ENCODE measurements at regions not wholly inside any gene's neighbourhood (a gene's known extent, or its start where the extent isn't known, plus 50 kb on each side); places are given as distances from the start of the nearest gene placed in this dataset.

- no peak for DNase-seq
Observed at GRCh38 chr9:1791191-1791590, 224.0 kb upstream of the SMARCA2 start.

GRCh38 chr9:1794547-1795270 is 220.4 kb upstream of the SMARCA2 start:
- no peak for DNase-seq

GRCh38 chr9:1804128-1804865 is 210.8 kb upstream of the SMARCA2 start:
- DNase-seq = no peak

- no peak for DNase-seq
Observed at GRCh38 chr9:1829719-1830118, 185.4 kb upstream of the SMARCA2 start.

- no peak for DNase-seq
Observed at GRCh38 chr9:1832960-1833359, 182.2 kb upstream of the SMARCA2 start.

- DNase-seq = no peak
Observed at GRCh38 chr9:1837453-1838084, 177.6 kb upstream of the SMARCA2 start.

GRCh38 chr9:1839909-1840308 is 175.2 kb upstream of the SMARCA2 start:
- DNase-seq = no peak

GRCh38 chr9:1845425-1845824 is 169.7 kb upstream of the SMARCA2 start:
- no peak for DNase-seq

GRCh38 chr9:1855726-1856125 is 159.4 kb upstream of the SMARCA2 start:
- no peak for DNase-seq

GRCh38 chr9:1857808-1858207 is 157.3 kb upstream of the SMARCA2 start:
- DNase-seq = no peak

- no peak for DNase-seq
Observed at GRCh38 chr9:1869843-1870242, 145.3 kb upstream of the SMARCA2 start.

- no peak for DNase-seq
Observed at GRCh38 chr9:1870915-1871314, 144.2 kb upstream of the SMARCA2 start.

GRCh38 chr9:1871626-1872419 is 143.3 kb upstream of the SMARCA2 start:
- DNase-seq = no peak

- DNase-seq = no peak
Observed at GRCh38 chr9:1875251-1875851, 139.8 kb upstream of the SMARCA2 start.

GRCh38 chr9:1875921-1876448 is 139.2 kb upstream of the SMARCA2 start:
- DNase-seq = no peak

GRCh38 chr9:1876891-1877496 is 138.2 kb upstream of the SMARCA2 start:
- no peak for DNase-seq

- no peak for DNase-seq
Observed at GRCh38 chr9:1877951-1878350, 137.2 kb upstream of the SMARCA2 start.

- DNase-seq = no peak
Observed at GRCh38 chr9:1878811-1879210, 136.3 kb upstream of the SMARCA2 start.

GRCh38 chr9:1879501-1879900 is 135.6 kb upstream of the SMARCA2 start:
- no peak for DNase-seq

GRCh38 chr9:1880038-1880565 is 135.0 kb upstream of the SMARCA2 start:
- no peak for DNase-seq

- no peak for DNase-seq
Observed at GRCh38 chr9:1881708-1882295, 133.3 kb upstream of the SMARCA2 start.

Data from NCI-H2107 (cell line).